ENCODE measurements at regions not wholly inside any gene's neighbourhood (a gene's known extent, or its start where the extent isn't known, plus 50 kb on each side); places are given as distances from the start of the nearest gene placed in this dataset.

DNA sequence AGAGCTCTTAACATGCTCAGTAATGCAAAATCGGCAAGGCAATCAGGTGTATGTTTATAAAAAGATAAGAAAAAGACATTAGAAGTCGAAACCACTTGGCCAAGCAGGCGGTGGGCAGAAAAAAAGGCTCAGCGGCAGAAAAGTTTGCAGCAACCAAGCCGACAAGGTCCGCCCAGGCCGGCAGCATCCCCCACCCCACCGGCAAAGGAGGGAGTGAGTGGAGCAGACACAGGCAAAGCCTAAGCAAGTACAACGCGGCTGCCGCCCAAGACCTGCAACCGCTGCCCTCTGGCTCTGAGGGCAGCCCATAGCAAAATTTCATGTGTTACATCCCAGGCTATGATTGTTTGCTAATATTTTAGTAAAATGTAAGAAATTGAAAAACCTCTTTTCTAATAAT is 125.4 kb upstream of the ZCCHC13 start:
- Mint-ChIP-seq H3K4me3 (no peak overlapping the region), H3K36me3 (peaks cover 20% of the 10 kb centered on the region), H3K4me1 (peaks cover 25% of the 10 kb centered on the region), H3K27ac (no peak overlapping the region), H3K27me3 (ENCODE audit: low read depth) (no peaks in the 10 kb centered on the region; the same call in 1 of the 2 replicates), H3K9me3 (peaks cover 23% of the 10 kb centered on the region; the same call in 1 of the 2 replicates)
- DNase-seq (ENCODE audit: low spot score) (peak; percentile 41), ATAC-seq (peak; percentile 97)
- ChIA-PET CTCF (no interaction called here), POLR2A (no interaction called here)
- TF ChIP-seq, protein P1, sequence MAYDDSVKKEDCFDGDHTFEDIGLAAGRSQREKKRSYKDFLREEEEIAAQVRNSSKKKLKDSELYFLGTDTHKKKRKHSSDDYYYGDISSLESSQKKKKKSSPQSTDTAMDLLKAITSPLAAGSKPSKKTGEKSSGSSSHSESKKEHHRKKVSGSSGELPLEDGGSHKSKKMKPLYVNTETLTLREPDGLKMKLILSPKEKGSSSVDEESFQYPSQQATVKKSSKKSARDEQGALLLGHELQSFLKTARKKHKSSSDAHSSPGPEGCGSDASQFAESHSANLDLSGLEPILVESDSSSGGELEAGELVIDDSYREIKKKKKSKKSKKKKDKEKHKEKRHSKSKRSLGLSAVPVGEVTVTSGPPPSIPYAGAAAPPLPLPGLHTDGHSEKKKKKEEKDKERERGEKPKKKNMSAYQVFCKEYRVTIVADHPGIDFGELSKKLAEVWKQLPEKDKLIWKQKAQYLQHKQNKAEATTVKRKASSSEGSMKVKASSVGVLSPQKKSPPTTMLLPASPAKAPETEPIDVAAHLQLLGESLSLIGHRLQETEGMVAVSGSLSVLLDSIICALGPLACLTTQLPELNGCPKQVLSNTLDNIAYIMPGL (CRISPR knock-in tag; IDR thresholded peaks at IDR 0.05), result no peak
- TF ChIP-seq SMAD4 (CRISPR knock-in tag; IDR thresholded peaks at IDR 0.05), result no peak
- TF ChIP-seq, protein P2, sequence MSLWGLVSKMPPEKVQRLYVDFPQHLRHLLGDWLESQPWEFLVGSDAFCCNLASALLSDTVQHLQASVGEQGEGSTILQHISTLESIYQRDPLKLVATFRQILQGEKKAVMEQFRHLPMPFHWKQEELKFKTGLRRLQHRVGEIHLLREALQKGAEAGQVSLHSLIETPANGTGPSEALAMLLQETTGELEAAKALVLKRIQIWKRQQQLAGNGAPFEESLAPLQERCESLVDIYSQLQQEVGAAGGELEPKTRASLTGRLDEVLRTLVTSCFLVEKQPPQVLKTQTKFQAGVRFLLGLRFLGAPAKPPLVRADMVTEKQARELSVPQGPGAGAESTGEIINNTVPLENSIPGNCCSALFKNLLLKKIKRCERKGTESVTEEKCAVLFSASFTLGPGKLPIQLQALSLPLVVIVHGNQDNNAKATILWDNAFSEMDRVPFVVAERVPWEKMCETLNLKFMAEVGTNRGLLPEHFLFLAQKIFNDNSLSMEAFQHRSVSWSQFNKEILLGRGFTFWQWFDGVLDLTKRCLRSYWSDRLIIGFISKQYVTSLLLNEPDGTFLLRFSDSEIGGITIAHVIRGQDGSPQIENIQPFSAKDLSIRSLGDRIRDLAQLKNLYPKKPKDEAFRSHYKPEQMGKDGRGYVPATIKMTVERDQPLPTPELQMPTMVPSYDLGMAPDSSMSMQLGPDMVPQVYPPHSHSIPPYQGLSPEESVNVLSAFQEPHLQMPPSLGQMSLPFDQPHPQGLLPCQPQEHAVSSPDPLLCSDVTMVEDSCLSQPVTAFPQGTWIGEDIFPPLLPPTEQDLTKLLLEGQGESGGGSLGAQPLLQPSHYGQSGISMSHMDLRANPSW (CRISPR knock-in tag; conservative IDR thresholded peaks at IDR 0.05; ENCODE audit: low read depth), result no peak
- no peak for TF ChIP-seq ZNF423 (CRISPR knock-in tag; IDR thresholded peaks at IDR 0.05)
- no peak for TF ChIP-seq NR3C1 (CRISPR knock-in tag; conservative IDR thresholded peaks at IDR 0.05; ENCODE audit: low read depth)
- TF ChIP-seq, protein P3, sequence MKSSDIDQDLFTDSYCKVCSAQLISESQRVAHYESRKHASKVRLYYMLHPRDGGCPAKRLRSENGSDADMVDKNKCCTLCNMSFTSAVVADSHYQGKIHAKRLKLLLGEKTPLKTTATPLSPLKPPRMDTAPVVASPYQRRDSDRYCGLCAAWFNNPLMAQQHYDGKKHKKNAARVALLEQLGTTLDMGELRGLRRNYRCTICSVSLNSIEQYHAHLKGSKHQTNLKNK (CRISPR knock-in tag; IDR thresholded peaks at IDR 0.05), result no peak
- no peak for TF ChIP-seq TCF7 (CRISPR knock-in tag; IDR thresholded peaks at IDR 0.05; ENCODE audit: low read depth)
- TF ChIP-seq, protein P4, sequence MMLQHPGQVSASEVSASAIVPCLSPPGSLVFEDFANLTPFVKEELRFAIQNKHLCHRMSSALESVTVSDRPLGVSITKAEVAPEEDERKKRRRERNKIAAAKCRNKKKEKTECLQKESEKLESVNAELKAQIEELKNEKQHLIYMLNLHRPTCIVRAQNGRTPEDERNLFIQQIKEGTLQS (CRISPR knock-in tag; conservative IDR thresholded peaks at IDR 0.05), result no peak
- no peak for TF ChIP-seq ZNF263 (CRISPR knock-in tag; IDR thresholded peaks at IDR 0.05; ENCODE audit: low read depth)
- TF ChIP-seq ESRRA (CRISPR knock-in tag; IDR thresholded peaks at IDR 0.05; ENCODE audit: borderline replicate concordance), result no peak
- no peak for TF ChIP-seq MXD4 (CRISPR knock-in tag; IDR thresholded peaks at IDR 0.05; ENCODE audit: borderline replicate concordance)
- TF ChIP-seq NR2C2 (CRISPR knock-in tag; IDR thresholded peaks at IDR 0.05), result no peak
- TF ChIP-seq, protein P5, sequence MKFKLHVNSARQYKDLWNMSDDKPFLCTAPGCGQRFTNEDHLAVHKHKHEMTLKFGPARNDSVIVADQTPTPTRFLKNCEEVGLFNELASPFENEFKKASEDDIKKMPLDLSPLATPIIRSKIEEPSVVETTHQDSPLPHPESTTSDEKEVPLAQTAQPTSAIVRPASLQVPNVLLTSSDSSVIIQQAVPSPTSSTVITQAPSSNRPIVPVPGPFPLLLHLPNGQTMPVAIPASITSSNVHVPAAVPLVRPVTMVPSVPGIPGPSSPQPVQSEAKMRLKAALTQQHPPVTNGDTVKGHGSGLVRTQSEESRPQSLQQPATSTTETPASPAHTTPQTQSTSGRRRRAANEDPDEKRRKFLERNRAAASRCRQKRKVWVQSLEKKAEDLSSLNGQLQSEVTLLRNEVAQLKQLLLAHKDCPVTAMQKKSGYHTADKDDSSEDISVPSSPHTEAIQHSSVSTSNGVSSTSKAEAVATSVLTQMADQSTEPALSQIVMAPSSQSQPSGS (CRISPR knock-in tag; IDR thresholded peaks at IDR 0.05; ENCODE audit: borderline replicate concordance, low read depth), result no peak
- TF ChIP-seq, protein P6, sequence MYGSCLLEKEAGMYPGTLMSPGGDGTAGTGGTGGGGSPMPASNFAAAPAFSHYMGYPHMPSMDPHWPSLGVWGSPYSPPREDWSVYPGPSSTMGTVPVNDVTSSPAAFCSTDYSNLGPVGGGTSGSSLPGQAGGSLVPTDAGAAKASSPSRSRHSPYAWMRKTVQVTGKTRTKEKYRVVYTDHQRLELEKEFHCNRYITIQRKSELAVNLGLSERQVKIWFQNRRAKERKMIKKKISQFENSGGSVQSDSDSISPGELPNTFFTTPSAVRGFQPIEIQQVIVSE (CRISPR knock-in tag; IDR thresholded peaks at IDR 0.05; ENCODE audit: borderline replicate concordance), result no peak
- TF ChIP-seq, protein P7, sequence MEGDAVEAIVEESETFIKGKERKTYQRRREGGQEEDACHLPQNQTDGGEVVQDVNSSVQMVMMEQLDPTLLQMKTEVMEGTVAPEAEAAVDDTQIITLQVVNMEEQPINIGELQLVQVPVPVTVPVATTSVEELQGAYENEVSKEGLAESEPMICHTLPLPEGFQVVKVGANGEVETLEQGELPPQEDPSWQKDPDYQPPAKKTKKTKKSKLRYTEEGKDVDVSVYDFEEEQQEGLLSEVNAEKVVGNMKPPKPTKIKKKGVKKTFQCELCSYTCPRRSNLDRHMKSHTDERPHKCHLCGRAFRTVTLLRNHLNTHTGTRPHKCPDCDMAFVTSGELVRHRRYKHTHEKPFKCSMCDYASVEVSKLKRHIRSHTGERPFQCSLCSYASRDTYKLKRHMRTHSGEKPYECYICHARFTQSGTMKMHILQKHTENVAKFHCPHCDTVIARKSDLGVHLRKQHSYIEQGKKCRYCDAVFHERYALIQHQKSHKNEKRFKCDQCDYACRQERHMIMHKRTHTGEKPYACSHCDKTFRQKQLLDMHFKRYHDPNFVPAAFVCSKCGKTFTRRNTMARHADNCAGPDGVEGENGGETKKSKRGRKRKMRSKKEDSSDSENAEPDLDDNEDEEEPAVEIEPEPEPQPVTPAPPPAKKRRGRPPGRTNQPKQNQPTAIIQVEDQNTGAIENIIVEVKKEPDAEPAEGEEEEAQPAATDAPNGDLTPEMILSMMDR (IDR thresholded peaks at IDR 0.05), result no peak
- TF ChIP-seq, protein P8, sequence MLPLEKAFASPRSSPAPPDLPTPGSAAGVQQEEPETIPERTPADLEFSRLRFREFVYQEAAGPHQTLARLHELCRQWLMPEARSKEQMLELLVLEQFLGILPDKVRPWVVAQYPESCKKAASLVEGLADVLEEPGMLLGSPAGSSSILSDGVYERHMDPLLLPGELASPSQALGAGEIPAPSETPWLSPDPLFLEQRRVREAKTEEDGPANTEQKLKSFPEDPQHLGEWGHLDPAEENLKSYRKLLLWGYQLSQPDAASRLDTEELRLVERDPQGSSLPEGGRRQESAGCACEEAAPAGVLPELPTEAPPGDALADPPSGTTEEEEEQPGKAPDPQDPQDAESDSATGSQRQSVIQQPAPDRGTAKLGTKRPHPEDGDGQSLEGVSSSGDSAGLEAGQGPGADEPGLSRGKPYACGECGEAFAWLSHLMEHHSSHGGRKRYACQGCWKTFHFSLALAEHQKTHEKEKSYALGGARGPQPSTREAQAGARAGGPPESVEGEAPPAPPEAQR (CRISPR knock-in tag; IDR thresholded peaks at IDR 0.05), result no peak
- no peak for TF ChIP-seq TP53 (CRISPR knock-in tag; IDR thresholded peaks at IDR 0.05)
- no peak for TF ChIP-seq TEAD4 (CRISPR knock-in tag; IDR thresholded peaks at IDR 0.05)
